CD1c-positive myeloid dendritic cell (primary cell): ENCODE measurements at regions not wholly inside any gene's neighbourhood (a gene's known extent, or its start where the extent isn't known, plus 50 kb on each side); places are given as distances from the start of the nearest gene placed in this dataset.
"Not testable (repeated sequence)": the region's sequence is repeated elsewhere in the genome, so short reads cannot be mapped to it uniquely, and the experiment has no call there.

Source experiments
- DNase-seq: peaks from one replicate; pipeline ENCODE4 v3.0.0-alpha.2; 2016; ENCODE audit errors: extremely low spot score

GRCh38 chr5:77909237-77909636 is 133.1 kb upstream of the TBCA start:
- DNase-seq = no peak

DNA sequence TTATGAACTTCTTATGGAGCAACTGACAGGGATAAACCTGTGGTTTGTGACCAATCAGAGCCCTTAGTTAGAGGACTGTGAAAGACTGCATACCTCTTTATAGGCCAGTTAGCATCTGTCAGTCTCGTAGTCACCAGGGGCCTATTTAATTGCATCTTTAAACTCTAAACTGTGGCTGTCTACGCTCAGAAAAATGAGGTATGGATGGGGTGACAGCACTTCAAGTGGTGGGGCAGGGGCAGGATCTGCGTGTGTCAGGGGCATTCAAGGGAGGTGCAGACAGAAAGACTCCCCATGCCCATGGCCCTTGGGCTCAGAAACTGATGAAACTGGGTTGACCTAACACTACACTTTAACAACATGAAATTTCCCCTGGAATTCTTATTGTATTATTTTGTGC is 132.6 kb upstream of the TBCA start:
- DNase-seq = no peak

- no peak for DNase-seq
These were observed 131.6 kb upstream of the TBCA start for GRCh38 chr5:77907786-77908185.

DNA sequence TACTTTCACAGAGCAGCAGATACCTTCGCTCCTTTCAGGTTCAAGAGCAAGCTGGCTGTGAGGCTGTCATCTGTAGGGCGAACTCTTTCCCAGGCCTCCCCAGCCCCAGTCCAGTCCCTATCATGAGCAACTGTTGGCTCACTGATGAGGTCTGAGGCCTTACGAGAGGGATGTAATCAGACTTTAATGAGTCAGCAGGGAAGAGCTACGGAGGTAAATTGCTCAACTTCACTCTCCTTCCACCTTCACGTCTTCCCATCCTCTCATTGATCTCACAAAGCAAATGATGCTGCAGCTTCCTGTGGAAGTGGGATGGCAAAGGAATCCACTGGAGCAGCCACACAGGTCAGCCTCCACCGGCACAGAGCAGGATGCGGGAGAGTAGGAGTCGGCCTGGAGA is 130.7 kb upstream of the TBCA start:
- no peak for DNase-seq

DNA sequence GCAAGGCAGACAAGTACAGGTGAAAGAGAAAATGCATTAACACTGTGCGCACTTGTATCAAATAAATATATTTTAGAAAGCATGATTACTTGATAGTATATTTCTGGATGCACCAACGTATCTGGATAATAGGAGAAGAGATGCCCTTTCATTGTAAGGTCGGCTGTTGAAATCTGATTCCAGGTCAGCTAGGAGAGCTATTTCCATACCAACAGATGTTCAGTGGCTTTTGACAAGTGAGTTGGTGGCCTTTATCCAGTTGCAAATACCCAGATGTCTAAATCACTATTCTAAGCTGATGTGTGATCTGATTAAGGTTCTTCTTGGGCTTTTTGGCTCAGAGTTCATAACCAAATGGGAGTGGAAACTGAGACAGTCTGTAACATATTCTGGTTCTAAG is 128.2 kb upstream of the TBCA start:
- no peak for DNase-seq

DNA sequence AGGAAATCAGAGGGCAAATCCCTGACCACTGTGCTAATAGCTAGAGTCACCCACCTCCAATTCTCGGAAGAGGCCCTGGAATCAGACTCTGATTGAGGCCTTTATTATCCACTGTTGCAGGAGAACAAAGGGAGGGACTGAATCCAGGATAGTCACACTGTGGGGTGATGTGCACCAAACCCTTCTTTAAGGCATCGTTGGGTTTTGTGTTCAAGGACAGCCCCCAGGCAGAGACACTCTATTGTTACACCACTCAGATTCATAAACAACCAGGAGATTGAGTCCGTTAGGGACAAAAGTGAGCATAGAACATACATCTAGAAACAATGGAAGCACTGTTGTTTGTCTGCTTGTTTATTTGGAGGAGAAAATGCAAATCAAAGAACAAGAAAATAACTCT is 124.6 kb upstream of the TBCA start:
- DNase-seq = no peak

DNA sequence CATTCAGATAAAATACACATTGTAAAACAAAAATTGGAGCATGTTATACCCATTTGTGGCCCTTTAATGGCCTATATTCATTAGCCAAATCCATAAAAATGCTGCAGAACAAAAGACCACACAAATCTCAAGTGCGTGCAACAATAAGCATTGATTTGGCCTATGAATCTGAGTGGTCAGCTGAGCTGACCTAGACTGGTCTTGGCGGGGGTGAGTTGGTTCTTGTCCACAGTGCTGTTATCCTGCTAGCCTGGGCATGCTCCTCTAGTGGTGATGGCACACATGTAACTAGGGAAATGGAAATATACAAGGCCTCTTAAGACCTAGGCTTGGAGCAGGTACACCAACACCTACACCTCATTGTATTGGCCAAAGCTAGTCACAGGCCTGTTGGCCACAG is 122.2 kb upstream of the TBCA start:
- no peak for DNase-seq

- no peak for DNase-seq
These were observed 120.2 kb upstream of the TBCA start for GRCh38 chr5:77896338-77896737.

DNA sequence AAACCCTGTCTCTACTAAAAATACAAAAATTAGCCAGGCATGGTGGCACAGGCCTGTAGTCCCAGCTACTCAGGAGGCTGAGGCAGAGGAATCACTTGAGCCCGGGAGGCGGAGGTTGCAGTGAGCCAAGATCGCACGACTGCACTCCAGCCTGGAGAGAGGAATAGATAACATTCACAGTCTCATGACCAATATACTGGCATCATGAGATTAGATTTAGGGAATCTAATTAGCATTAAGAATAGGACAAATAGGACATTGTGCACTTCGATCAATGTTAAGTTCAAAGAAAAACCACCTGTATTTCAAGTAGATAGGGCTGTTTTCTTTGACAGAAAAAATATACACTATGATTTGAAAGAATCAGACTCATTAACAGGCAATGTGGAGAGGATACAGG is 118.0 kb upstream of the TBCA start:
- DNase-seq = not testable (repeated sequence)

DNA sequence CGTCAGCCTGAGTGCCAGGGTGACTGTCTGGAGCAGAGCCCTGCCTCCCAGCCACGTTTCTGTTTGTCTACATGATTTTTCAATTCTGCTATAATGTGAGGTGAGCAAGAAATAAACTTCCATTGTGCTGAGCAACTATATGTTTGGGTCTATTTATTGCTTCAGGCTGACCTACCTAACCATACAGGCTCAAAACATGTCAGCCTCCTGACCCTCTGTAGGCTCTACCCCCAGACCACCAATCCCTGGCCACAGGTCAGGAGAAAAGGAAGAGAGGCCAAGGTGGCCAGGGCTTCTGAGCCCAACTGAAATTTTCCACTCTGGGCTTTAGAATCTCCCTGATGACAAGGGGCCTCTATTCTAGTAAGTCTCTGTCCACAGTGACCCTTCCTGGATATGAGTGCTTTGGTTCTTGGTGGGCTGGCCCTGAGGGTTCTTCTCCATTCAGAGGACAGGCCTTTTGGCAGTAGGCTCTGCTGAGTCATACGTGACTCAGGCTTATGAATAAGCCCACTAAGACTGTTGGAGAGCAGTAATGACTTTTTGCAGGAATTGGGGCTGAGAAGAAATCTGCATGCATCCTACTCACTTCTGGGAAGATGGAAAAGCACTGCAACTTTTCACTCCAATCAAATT is 117.2 kb upstream of the TBCA start:
- DNase-seq = peak; percentile 33

DNA sequence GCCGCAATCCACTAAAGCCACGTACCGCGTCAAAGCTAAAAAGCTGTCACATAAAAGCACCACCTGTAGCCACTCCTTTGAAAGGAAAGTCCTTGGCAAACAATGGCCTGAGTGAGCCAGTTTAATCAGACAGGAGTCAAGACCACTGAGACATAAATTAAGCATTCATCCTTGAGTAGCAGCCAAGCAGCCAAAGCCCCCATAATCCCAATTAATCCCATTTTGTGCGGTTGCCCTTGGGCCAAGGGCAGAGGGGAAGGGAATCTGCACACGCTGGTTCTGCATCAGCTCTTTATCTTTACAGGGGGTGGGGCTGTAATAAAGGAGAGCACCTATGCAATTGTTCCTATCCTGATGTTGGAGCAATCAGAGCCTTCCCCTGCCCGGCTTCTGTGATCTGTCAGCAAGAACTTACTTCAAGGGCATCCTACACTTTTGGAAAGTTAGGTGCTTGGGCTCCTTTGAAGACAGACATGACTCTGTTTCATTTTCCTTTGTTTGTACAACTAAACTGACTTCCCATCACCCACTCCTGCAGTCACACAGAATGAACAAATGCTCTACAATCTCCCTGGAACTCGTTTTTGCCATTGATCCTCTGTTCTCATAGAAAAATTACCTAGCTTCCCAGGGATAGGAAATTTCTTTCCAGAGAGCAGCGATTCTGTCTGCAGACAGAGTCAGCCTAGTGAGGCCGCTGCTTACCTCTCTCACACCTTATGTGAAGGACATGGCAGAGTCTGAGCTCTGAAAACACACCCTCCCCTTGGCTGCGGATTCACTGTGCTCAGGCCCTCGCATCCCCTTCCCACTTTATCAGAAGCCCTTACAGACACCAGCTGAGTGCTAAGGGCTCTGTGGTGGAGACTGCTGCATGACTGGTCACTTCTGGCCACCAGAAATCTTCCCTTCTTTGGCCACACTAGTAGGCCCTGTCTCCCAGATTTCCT is 116.2 kb upstream of the TBCA start:
- no peak for DNase-seq

- no peak for DNase-seq
These were observed 109.4 kb upstream of the TBCA start for GRCh38 chr5:77885519-77885918.

DNA sequence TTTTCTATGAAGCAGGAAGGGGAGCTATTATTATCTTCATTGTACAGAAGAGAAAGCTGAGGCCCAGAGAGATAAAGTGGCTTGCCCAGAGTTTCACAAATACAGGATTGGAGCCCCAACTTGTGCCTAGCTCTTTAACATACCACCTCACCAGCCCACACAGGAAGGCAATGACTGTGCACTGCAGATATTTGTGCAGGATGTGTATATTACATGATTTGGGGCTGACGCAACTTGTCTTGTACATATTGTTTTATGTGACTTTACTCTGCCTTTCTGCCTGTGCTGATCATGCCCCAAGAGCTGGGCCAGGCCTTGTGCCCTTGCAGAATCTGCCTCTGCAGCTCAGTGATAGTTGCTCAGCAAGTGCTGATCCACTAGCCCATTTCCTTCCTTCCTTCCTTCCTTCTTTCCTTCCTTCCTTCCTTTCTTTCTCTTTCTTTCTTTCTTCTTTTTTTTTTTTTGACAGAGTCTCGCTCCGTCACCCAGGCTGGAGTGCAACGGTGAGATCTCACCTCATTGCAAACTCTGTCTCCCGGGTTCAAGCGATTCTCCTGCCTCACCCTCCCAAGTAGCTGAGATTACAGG is 106.6 kb upstream of the TBCA start:
- peak; percentile 15 for DNase-seq

- no peak for DNase-seq
These were observed 105.4 kb upstream of the TBCA start for GRCh38 chr5:77881528-77881927.

- peak; percentile 14 for DNase-seq
These were observed 101.6 kb upstream of the TBCA start for GRCh38 chr5:77877516-77878355.

GRCh38 chr5:77876862-77877502 is 100.8 kb upstream of the TBCA start:
- peak; percentile 12 for DNase-seq

DNA sequence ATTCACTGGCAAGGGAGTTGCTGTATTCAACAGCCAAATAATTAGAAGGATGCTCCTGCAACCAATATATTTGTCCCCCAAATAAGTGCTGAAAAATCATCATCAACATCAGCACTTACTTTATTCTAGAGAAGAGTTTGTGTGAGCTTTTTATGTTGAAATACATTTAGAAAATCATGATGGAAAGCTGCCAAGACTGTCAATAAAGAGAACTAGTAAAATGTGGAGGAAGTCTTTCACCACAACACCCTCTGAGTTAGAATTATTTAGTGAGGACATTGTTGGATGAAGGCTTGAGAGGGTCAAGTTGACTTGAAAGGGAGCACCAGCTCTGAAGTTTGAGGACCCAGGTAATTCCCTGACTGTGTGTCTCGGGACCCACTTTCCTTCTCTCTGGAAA is 100.2 kb upstream of the TBCA start:
- DNase-seq = peak; percentile 64

- DNase-seq = no peak
These were observed 98.6 kb upstream of the TBCA start for GRCh38 chr5:77874691-77875090.

GRCh38 chr5:77873239-77873638 is 97.1 kb upstream of the TBCA start:
- DNase-seq = no peak

GRCh38 chr5:77871946-77872345 is 95.8 kb upstream of the TBCA start:
- DNase-seq = no peak

GRCh38 chr5:77871016-77871415 is 94.9 kb upstream of the TBCA start:
- DNase-seq = no peak
